Inflammatory macrophage (primary cell): ENCODE measurements at regions not wholly inside any gene's neighbourhood (a gene's known extent, or its start where the extent isn't known, plus 50 kb on each side); places are given as distances from the start of the nearest gene placed in this dataset.
A peak's percentile ranks its signal among the peaks of the same experiment; 100 is the strongest.
"Not testable (repeated sequence)": the region's sequence is repeated elsewhere in the genome, so short reads cannot be mapped to it uniquely, and the experiment has no call there.

Experiments used
- DNase-seq, 2 donors: peaks; one replicate each; pipeline ENCODE4 v3.0.0-alpha.2; 2020 to 2022

GRCh38 chr1:149157409-149157808 is 54.1 kb upstream of the NBPF9 start:
- DNase-seq: not testable (repeated sequence)

GRCh38 chr1:149158308-149158707 is 55.0 kb upstream of the NBPF9 start:
- not testable (repeated sequence) for DNase-seq

DNA sequence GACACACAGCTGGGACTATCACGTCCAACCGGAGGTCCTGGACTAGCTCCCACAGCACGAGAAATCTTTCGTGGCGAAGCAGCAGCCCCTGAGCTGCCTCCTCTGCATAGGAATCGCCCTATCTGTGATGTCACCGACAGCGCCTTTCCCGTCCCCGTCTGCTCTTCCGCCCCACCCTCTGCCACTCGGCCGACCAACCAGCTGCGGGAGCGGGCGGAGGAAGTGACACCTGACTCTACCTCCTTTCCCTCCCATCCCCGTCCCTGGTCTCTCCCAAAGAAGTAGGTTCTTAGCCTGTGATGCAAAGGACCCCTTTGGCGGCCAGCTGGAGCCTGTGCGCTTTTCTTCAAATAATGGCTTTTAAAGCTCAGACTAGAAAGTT is 59.7 kb upstream of the NBPF9 start:
- DNase-seq: not testable (repeated sequence)

DNA sequence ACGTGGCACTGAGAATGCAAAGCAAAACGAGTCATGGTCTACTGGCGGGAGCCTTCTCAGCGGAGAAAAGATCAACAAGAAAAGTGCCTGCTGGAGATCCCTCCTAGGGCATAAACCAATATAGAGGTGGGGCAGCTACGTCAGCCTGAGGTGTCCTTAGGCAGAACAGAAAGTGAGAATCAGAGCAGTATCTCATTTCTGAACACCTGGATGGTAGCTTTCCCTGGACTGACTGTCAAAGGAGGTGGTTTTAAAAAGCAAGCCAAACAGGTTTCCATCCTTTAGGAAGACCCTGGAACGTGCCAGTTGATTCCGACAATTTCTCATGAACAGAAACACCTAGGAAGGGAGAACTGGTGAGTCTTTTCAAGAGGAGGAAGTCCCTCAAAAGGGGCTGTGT is 71.4 kb upstream of the NBPF9 start:
- DNase-seq: not testable (repeated sequence)

- not testable (repeated sequence) for DNase-seq
Measured at GRCh38 chr1:149175812-149176211, 72.5 kb upstream of the NBPF9 start.

DNA sequence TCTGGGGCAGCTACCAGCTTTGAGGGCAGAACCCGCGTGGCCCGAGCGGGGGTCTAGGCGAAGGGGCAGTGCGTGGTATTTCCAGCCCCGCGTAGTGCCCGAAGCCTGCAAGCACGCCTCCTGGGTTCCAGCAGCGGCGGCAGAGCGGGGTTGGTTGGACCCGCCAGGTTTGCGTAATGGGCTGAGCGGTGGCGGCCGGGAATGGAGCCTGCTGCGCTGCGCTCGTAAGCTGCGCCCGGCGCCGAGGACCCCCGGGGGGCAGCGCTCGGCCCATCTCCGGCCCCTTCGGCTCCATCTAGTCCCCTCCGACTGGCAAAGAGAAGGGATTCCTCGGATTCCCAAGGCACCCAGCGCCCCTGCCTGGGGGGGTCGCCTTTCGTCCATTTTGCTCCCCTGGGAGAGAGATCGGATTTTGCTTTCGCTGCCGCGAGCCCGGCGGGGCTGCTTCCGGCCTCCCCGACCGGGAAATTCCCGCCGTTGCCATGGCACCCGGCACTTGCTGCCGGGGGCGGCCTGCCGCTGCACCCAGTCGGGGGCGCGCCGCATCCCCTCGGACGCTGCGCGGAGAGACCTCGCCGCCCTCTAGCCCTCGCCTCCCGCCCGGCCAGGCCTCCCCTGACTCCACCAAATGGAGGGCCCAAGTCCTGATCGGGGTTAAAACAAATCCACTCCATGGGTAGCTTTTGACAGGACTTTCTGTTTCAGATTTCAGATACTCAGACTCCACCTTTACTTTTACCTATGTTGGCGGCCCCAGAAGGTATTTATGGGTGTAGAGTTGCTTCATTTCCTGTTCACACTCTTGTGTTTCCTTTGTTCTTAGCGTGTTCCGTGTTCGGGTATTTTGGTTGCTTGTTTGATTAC is 73.3 kb upstream of the NBPF9 start:
- DNase-seq: peak in 1 of 2 donors; percentile 27

DNA sequence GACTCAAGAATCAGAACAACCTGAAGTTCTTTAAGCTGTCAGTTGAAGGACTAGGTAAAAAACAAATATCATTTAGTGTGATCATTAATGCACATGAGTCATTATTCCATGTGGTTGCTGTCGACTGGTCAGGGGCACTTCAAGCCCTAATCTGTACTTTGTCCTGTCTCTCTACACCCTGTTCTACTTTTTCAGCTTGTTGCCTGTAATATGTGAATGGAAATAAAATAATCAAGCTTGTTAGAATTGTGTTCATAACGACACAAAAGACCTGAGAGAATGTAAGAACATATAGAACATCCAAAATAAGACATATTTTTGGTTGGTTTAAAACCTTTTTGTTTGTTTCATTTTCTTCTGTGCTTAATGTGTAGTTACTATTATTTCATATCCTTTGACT is 87.4 kb upstream of the NBPF9 start:
- DNase-seq: not testable (repeated sequence)

DNA sequence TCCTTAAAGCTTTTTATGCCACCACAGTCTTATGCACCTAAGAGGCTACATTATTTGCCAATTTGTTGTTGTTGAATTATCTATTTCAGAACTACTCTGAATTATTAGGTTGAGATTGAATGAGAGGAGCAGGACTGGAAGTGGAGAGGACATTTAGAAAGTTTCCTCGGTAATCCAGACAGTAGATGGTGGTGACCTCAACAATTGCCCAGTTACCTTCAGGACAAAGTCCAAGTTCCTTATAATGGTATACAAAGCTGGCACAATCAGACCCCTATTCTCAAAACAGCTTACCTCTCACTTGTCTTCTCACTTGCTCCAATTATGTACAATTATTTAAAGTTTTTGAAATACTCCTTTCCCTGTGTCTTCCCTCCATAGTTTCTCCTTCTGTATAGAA is 93.3 kb upstream of the NBPF9 start:
- not testable (repeated sequence) for DNase-seq

DNA sequence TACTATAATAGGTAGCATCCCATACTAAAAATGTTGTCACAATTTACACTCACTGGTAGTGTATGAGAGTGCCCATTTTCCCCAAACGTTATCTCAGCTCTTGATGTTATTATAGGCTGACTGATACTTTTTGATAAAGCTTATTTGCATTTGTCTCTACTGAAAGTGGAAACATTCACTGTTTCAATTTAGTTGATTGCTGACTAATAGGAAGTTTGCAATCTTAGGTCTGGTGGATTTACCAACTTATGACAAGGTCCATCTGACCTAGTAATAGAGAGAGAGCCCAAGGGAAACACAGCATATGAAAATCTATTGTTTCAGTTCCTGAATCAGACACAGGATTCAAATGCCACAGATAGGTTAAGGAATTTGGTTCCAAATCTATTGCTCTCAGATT is 97.2 kb upstream of the NBPF9 start:
- DNase-seq: peak; percentile 57 to 72

DNA sequence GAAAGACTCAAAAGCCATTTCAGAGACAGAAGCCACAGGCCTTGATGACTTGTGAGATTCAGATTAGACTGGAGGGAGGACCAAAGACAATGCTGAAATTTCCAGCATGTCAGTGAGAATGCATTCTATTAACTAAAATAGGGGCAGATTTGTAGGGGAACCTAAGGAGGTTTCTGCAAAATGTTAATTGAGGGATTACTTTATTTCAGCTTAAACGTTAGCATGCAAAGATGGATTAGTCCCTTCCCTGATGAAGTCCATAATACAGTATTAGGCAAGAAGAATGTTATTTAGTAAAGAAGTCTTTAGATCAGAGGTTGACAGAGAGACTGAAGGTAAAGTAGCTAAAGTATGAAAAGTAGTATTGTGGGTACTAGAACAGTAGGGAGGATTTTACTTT is 98.9 kb upstream of the NBPF9 start:
- DNase-seq: not testable (repeated sequence)

DNA sequence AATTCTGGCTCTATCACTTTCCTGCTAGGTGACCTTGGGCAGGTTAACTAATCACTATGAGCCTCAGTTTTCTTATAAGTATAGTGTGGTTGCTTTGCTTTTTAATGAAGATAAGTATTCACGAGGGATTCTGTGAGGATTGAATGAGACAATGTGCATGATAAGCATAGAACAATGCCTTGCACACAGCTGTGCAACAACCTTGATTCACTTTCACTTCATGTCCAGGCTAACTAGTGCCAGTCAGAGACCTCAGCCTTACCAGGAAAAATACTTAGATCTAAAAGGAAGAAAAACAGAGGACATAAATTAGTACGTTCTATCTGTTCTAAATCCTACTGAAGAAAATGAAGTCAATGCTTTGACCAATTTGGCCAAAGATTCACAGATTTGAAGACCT is 101.0 kb upstream of the NBPF9 start:
- DNase-seq: not testable (repeated sequence)

DNA sequence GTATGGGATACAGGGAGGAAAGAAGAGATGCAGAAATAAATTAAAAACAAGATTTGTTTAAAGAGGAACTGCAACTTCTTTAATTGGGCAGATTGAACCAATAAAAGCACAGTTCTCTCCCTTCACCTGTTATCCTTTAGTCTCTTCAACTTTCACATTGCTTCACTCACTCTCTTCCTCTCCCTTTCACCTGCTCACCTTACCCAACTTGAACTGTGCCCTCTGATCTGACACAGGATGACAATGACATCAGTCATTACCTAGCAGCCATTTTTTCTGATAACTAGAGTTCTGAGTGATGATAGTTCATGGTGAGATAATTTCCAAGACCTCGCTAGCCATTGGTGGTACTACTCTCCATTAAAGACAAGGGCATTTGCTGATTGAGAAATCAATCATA is 105.5 kb upstream of the NBPF9 start:
- not testable (repeated sequence) for DNase-seq

DNA sequence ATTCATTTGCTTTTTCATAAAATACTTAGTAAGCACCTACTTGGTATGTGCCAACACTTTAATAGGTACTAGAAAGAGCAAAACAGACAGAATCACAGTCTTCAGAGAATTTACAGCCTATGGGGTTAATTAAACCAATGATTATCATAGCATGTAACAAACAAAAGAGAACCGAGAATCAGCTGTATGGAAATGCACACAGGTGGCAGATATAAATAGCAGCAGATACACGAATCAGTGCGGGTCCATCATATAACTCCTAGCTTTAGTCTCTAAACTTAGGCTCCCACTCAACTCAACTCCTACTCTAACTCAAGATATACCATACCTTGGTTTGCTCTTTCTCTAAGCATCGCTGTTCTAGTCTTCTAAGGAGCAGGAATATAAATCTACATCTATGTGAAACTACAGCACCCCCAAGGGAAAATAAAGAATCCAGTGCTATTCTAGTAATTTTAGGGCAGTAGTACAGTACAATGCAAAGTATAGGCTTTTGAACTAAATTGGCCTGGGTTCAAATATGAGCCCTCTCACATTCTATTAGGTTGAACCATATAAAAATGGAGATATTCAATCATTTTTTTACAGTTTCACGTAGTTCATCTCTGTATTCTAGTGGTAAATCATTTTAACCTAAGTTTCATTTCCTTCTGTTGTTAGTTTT is 108.5 kb upstream of the NBPF9 start:
- not testable (repeated sequence) for DNase-seq

DNA sequence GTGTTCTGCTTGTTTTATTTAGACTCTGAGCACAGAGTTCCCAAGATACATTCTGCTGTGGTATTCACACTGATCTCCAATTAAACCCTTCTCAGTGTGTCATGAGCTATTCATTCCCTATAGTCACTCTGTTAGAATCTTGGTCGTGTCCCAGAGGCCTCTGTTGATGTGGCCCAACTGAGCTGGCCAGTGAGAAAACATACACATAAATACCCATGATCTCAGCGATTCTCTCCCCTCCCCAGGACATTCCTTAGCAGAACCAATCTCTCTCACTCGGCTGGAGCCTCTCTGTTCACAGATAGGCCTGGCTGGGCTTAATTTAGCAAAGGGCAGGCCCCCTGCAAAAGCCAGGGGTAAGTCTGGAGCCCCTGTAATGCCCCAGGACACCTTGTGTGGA is 109.6 kb upstream of the NBPF9 start:
- DNase-seq: not testable (repeated sequence)

- DNase-seq: not testable (repeated sequence)
Measured at GRCh38 chr1:149213673-149214072, 110.3 kb upstream of the NBPF9 start.

- DNase-seq: not testable (repeated sequence)
Measured at GRCh38 chr1:149218080-149218988, 115.0 kb upstream of the NBPF9 start.

GRCh38 chr1:149219539-149219938 is 116.2 kb upstream of the NBPF9 start:
- DNase-seq: not testable (repeated sequence)

DNA sequence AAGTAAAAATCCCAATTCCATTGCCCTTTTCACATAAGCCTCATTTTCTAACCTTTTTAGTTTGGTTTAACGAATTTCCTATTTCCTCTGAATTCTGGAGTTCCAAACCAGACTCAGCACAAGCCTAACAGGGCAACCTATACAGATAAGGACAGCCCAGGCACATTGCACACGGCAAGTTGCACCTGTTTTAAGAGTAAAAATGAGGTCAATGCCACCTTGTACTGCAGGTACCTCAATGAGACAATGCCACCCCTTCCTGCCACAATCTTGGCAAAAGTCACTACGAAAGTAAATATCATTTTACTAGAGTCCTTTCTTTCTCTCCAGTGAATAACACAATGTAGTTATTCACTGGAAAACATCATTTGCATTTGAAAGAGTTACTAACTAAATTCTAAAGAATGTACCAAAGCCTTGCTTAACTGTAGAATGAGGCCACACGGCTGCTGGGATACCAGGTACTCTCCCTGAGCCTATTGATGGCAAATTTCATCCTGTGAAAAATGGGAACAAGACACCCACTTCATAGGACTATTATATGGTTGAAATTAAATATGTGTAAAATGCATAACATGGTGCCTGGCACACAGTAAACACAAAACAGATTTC is 117.2 kb upstream of the NBPF9 start:
- not testable (repeated sequence) for DNase-seq

- DNase-seq: not testable (repeated sequence)
Measured at GRCh38 chr1:149227933-149228665, 124.7 kb upstream of the NBPF9 start.

- not testable (repeated sequence) for DNase-seq
Measured at GRCh38 chr1:149228672-149229585, 125.6 kb upstream of the NBPF9 start.
